HG02973 (cell line): ENCODE measurements at regions not wholly inside any gene's neighbourhood (a gene's known extent, or its start where the extent isn't known, plus 50 kb on each side); places are given as distances from the start of the nearest gene placed in this dataset.

Experiments used
- ATAC-seq: cut with Tn5 transposase; IDR thresholded peaks from one replicate; pipeline ENCODE4 v1.9.1; 2021; ENCODE audit warnings: moderate library complexity; ENCODE audit not compliant: unreplicated experiment

GRCh38 chr1:168867941-168868634, 139.1 kb upstream of the DPT start:
- no peak for ATAC-seq

- ATAC-seq: no peak
Measured at GRCh38 chr1:168871531-168871930, 142.5 kb upstream of the DPT start.

- no peak for ATAC-seq
Measured at GRCh38 chr1:168875831-168876230, 146.8 kb upstream of the DPT start.

GRCh38 chr1:168876830-168877229, 147.8 kb upstream of the DPT start:
- no peak for ATAC-seq

- no peak for ATAC-seq
Measured at GRCh38 chr1:168879896-168880734, 151.1 kb upstream of the DPT start.

- ATAC-seq: no peak
Measured at GRCh38 chr1:168881656-168882260, 152.8 kb upstream of the DPT start.

GRCh38 chr1:168887381-168887780, 158.4 kb upstream of the DPT start:
- no peak for ATAC-seq

GRCh38 chr1:168888418-168888817, 159.4 kb upstream of the DPT start:
- ATAC-seq: no peak

- no peak for ATAC-seq
Measured at GRCh38 chr1:168892931-168893330, 163.9 kb upstream of the DPT start.

GRCh38 chr1:168893359-168893801, 164.4 kb upstream of the DPT start:
- no peak for ATAC-seq

GRCh38 chr1:168894397-168894903, 165.4 kb upstream of the DPT start:
- ATAC-seq: no peak

GRCh38 chr1:168897249-168897648, 168.2 kb upstream of the DPT start:
- ATAC-seq: no peak

GRCh38 chr1:168903237-168903830, 174.3 kb upstream of the DPT start:
- ATAC-seq: no peak

- no peak for ATAC-seq
Measured at GRCh38 chr1:168905633-168906032, 176.6 kb upstream of the DPT start.

GRCh38 chr1:168906367-168906766, 177.4 kb upstream of the DPT start:
- ATAC-seq: no peak

- no peak for ATAC-seq
Measured at GRCh38 chr1:168907053-168907452, 178.0 kb upstream of the DPT start.

GRCh38 chr1:168907786-168908348, 178.9 kb upstream of the DPT start:
- no peak for ATAC-seq

- no peak for ATAC-seq
Measured at GRCh38 chr1:168910403-168910802, 181.4 kb upstream of the DPT start.

GRCh38 chr1:168911370-168911769, 182.4 kb upstream of the DPT start:
- no peak for ATAC-seq

GRCh38 chr1:168913711-168914463, 184.9 kb upstream of the DPT start:
- ATAC-seq: no peak
